SK-N-SH (cell line): ENCODE measurements at regions not wholly inside any gene's neighbourhood (a gene's known extent, or its start where the extent isn't known, plus 50 kb on each side); places are given as distances from the start of the nearest gene placed in this dataset.

ENCODE experiments used
- CTCF ChIA-PET: fragments of 300-600, 350-600 bp; formaldehyde crosslinking; extraction: SDS; loops from one replicate; lab custom pipeline; 2021; lab: Yijun Ruan, JAX
- POLR2A ChIA-PET: fragments of 350-600 bp; sonication (Branson Sonifier 250); formaldehyde crosslinking; extraction: SDS; loops from one replicate; lab custom pipeline; 2020; ENCODE audit warnings: antibody characterized with exemption, inconsistent platforms; lab: Yijun Ruan, JAX
- DNase-seq: peaks from one replicate; pipeline ENCODE4 v3.0.0; 2012
- H2AFZ ChIP-seq: fragments of 200-600 bp; sonication (generic); 2 replicates; pipeline ENCODE4 v1.8.1; 2016; ENCODE audit warnings: antibody characterized with exemption, mild to moderate bottlenecking, low read depth
- H3F3A ChIP-seq: fragments of 200-600 bp; sonication (generic); replicated peaks from 2 replicates; pipeline ENCODE3; 2016; ENCODE audit warnings: antibody characterized with exemption, mild to moderate bottlenecking; ENCODE audit not compliant: insufficient read depth
- H3K27ac ChIP-seq, 2 experiments: fragments of 200-500 bp in 1 of 2; fragments of 200-600 bp in 1 of 2; sonication (Bioruptor generic) in 1 of 2; sonication (generic), shearing (Covaris generic) in 1 of 2; 2 replicates each; pipeline versions ENCODE4 v1.5.1 to v1.6.1; 2014 to 2016; ENCODE audit warnings: low read depth in 2 of 2, inconsistent platforms in 1 of 2, low read length in 1 of 2, mild to moderate bottlenecking in 1 of 2, mixed read lengths in 1 of 2
- H3K27me3 ChIP-seq: fragments of 200-600 bp; sonication (generic), shearing (Covaris generic); 2 replicates; pipeline ENCODE4 v1.6.1; 2016; ENCODE audit warnings: mixed run types; ENCODE audit not compliant: insufficient read depth
- H3K36me3 ChIP-seq, 2 experiments: fragments of 200-500 bp in 1 of 2; fragments of 200-600 bp in 1 of 2; sonication (Bioruptor generic) in 1 of 2; sonication (generic) in 1 of 2; replicated peaks in 1 of 2; 2 replicates each; pipeline versions ENCODE3 to v1.5.1; 2014 to 2016; ENCODE audit warnings: low read length in 1 of 2, mild to moderate bottlenecking in 1 of 2; ENCODE audit not compliant: insufficient read depth in 2 of 2, control insufficient read depth in 1 of 2
- H3K4me1 ChIP-seq, 2 experiments: fragments of 200-500 bp in 1 of 2; fragments of 200-600 bp in 1 of 2; sonication (Bioruptor generic) in 1 of 2; sonication (generic), shearing (Covaris generic) in 1 of 2; 2 replicates each; pipeline versions ENCODE4 v1.5.1 to v1.6.1; 2014 to 2016; ENCODE audit warnings: low read depth in 1 of 2, low read length in 1 of 2, mixed run types in 1 of 2; ENCODE audit not compliant: insufficient read depth in 2 of 2, control insufficient read depth in 1 of 2
- H3K4me2 ChIP-seq: fragments of 200-600 bp; sonication (generic), shearing (Covaris generic); 2 replicates; pipeline ENCODE4 v1.6.1; 2017; ENCODE audit warnings: mixed run types
- H3K4me3 ChIP-seq, 2 experiments: fragments of 200-500 bp in 1 of 2; fragments of 200-600 bp in 1 of 2; sonication (Bioruptor generic) in 1 of 2; sonication (generic), shearing (Covaris generic) in 1 of 2; 2 replicates each; pipeline versions ENCODE4 v1.5.1 to v1.8.1; 2014 to 2016; ENCODE audit warnings: low read depth in 2 of 2, inconsistent platforms in 1 of 2, low read length in 1 of 2, mild to moderate bottlenecking in 1 of 2, mixed read lengths in 1 of 2, moderate library complexity in 1 of 2
- H3K79me2 ChIP-seq: fragments of 200-600 bp; sonication (generic); 2 replicates; pipeline ENCODE4 v1.8.1; 2017; ENCODE audit warnings: mild to moderate bottlenecking; ENCODE audit not compliant: insufficient read depth
- H3K9ac ChIP-seq: fragments of 200-600 bp; sonication (generic); 2 replicates; pipeline ENCODE4 v1.6.1; 2017; ENCODE audit warnings: mixed run types
- H3K9me2 ChIP-seq: fragments of 200-600 bp; sonication (generic); 2 replicates; pipeline ENCODE4 v1.6.1; 2017; ENCODE audit warnings: mixed run types
- H3K9me3 ChIP-seq: fragments of 200-600 bp; sonication (generic); 2 replicates; pipeline ENCODE4 v1.6.1; 2017; ENCODE audit warnings: mixed run types, mild to moderate bottlenecking, moderate library complexity
- H4K20me1 ChIP-seq: fragments of 200-600 bp; sonication (generic); 2 replicates; pipeline ENCODE4 v1.6.1; 2017; ENCODE audit warnings: mild to moderate bottlenecking, mixed run types; ENCODE audit not compliant: insufficient read depth
- EP300 ChIP-seq, 2 experiments: IDR thresholded peaks; 2 replicates each; pipeline versions ENCODE4 v1.4.0 to v1.6.1; 2012; ENCODE audit warnings: borderline replicate concordance in 1 of 2, low read depth in 1 of 2, low read length in 1 of 2
- EZH2phosphoT487 ChIP-seq: fragments of 200-600 bp; sonication (generic); IDR thresholded peaks from 2 replicates; pipeline ENCODE4 v1.6.1; 2017; ENCODE audit warnings: low read depth, mixed run types, mild to moderate bottlenecking, antibody characterized with exemption, moderate library complexity, borderline replicate concordance
- IRF3 ChIP-seq: fragments of 150-350 bp; IDR thresholded peaks from 2 replicates; pipeline ENCODE4 v1.6.1; 2016; ENCODE audit warnings: mild to moderate bottlenecking, low read depth, low read length
- JUND ChIP-seq: IDR thresholded peaks from 2 replicates; pipeline ENCODE4 v1.4.0; 2012
- MAX ChIP-seq: IDR thresholded peaks from 2 replicates; pipeline ENCODE4 v1.4.0; 2012; ENCODE audit warnings: low read depth
- NFIC ChIP-seq: IDR thresholded peaks from 2 replicates; pipeline ENCODE4 v1.4.0; 2012; ENCODE audit warnings: borderline replicate concordance
- NRF1 ChIP-seq: IDR thresholded peaks from 2 replicates; pipeline ENCODE4 v1.6.1; 2012; ENCODE audit warnings: low read depth, mild to moderate bottlenecking, low read length
- POLR2AphosphoS5 ChIP-seq: IDR thresholded peaks from 2 replicates; pipeline ENCODE4 v1.6.1; 2012; ENCODE audit warnings: low read depth, low read length
- RFX5 ChIP-seq: IDR thresholded peaks from 2 replicates; pipeline ENCODE4 v1.6.1; 2012; ENCODE audit warnings: mild to moderate bottlenecking, improper control_type of control experiment, low read length
- RXRA ChIP-seq: IDR thresholded peaks from 2 replicates; pipeline ENCODE4 v1.4.0; 2012; ENCODE audit warnings: low read depth, mild to moderate bottlenecking, borderline replicate concordance
- SIN3A ChIP-seq: IDR thresholded peaks from 2 replicates; pipeline ENCODE4 v1.6.1; 2012; ENCODE audit warnings: low read depth, mild to moderate bottlenecking, low read length, moderate library complexity, borderline replicate concordance
- SMC3 ChIP-seq: IDR thresholded peaks from 2 replicates; pipeline ENCODE4 v1.6.1; 2012; ENCODE audit warnings: low read depth, low read length, improper control_type of control experiment
- TAF1 ChIP-seq: IDR thresholded peaks from 2 replicates; pipeline ENCODE4 v1.6.1; 2012; ENCODE audit warnings: low read depth, mild to moderate bottlenecking, low read length, moderate library complexity, borderline replicate concordance
- USF1 ChIP-seq: IDR thresholded peaks from 2 replicates; pipeline ENCODE4 v1.4.0; 2012; ENCODE audit warnings: low read depth, borderline replicate concordance
- USF2 ChIP-seq: fragments of 150-350 bp; IDR thresholded peaks from 2 replicates; pipeline ENCODE4 v1.6.1; 2017; ENCODE audit warnings: antibody characterized with exemption, low read length, low read depth, borderline replicate concordance
- ZBTB33 ChIP-seq: IDR thresholded peaks from 2 replicates; pipeline ENCODE4 v1.4.0; 2012; ENCODE audit warnings: low read depth, borderline replicate concordance
- WGBS: methylation state at CpG from one replicate; pipeline ENCODE4 v1.1.6; 2017; ENCODE audit warnings: low lambda C conversion rate; 5-methylcytosine and 5-hydroxymethylcytosine counted together

GRCh38 chr18:39886136-39886535 lies 2068.9 kb upstream of the PIK3C3 start:
- Histone ChIP-seq H3K36me3 (no peaks in the 10 kb centered on the region), H3K27me3 (no peaks in the 10 kb centered on the region), H3K9ac (no peak overlapping the region), H4K20me1 (no peaks in the 10 kb centered on the region), H3K79me2 (no peaks in the 10 kb centered on the region), H3K9me2 (no peaks in the 10 kb centered on the region)
- no peak for DNase-seq
- WGBS = 21% methylated on average over 1 of the region's 1 CpG
- TF ChIP-seq MAX (no peak), RXRA (no peak), TAF1 (no peak), IRF3 (no peak), EP300 (IDR thresholded peaks at IDR 0.05; ENCODE audit: borderline replicate concordance in 1 of 2, low read depth in 1 of 2, low read length in 1 of 2) (no peak), POLR2AphosphoS5 (no peak), SMC3 (no peak), SIN3A (no peak), USF2 (no peak), JUND (no peak), USF1 (no peak), EZH2phosphoT487 (no peak), NFIC (no peak), ZBTB33 (no peak), RFX5 (no peak), NRF1 (no peak)
- TF ChIP-seq, all 33 proteins: peak for 0
- Histone ChIP-seq H3K4me1 (no peaks in the 10 kb centered on the region), H2AFZ (no peak overlapping the region), H3K4me2 (no peak overlapping the region), H3K9me3 (no peaks in the 10 kb centered on the region), H3K27ac (no peak overlapping the region), H3K4me3 (no peak overlapping the region), H3F3A (no peaks in the 10 kb centered on the region)
- ChIA-PET POLR2A (no interaction called here), CTCF (no interaction called here)
